ENCODE measurements at regions not wholly inside any gene's neighbourhood (a gene's known extent, or its start where the extent isn't known, plus 50 kb on each side); places are given as distances from the start of the nearest gene placed in this dataset.

DNA sequence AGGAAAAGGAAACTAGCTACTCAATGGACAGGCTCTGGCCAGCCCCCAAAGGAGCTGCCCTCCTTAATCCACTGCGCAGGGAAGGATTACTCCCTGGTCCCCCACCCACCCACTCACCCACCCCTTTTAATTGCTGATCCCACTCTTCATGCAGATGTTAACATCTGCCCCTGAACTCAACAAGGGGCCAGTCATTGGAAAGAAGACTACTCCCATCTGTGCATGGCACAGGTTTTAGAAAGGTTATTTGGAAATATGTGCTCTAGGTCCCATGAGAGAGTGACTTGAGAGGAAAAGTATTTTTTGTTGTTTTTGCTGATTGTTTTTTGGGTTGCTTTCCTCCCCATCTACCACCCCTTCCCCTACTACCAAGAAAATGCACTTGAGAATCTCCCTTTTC lies 94.4 kb upstream of the FGGY start:
- TF ChIP-seq, protein P1, sequence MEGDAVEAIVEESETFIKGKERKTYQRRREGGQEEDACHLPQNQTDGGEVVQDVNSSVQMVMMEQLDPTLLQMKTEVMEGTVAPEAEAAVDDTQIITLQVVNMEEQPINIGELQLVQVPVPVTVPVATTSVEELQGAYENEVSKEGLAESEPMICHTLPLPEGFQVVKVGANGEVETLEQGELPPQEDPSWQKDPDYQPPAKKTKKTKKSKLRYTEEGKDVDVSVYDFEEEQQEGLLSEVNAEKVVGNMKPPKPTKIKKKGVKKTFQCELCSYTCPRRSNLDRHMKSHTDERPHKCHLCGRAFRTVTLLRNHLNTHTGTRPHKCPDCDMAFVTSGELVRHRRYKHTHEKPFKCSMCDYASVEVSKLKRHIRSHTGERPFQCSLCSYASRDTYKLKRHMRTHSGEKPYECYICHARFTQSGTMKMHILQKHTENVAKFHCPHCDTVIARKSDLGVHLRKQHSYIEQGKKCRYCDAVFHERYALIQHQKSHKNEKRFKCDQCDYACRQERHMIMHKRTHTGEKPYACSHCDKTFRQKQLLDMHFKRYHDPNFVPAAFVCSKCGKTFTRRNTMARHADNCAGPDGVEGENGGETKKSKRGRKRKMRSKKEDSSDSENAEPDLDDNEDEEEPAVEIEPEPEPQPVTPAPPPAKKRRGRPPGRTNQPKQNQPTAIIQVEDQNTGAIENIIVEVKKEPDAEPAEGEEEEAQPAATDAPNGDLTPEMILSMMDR (IDR thresholded peaks at IDR 0.05), result no peak

DNA sequence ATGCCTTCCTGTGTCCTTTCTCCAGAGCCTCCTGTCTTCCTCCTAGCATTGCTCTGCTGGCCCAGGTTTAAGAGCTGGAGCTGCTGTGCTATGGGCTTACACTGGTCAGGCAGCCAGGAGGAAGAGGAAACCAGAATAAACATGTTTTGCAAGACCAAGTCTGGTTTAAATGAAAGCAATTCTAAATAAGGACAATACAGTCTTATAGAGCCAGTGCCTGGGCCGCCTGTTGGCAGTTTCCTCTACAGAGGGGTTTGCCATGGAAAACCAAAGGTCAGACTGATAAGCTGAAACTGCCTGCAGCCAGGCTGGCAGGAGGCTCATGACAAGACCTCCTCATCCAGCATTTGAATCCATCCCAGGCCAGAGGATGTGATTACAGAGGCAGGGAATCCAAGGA lies 92.9 kb upstream of the FGGY start:
- TF ChIP-seq, protein P1 (IDR thresholded peaks at IDR 0.05), result no peak

DNA sequence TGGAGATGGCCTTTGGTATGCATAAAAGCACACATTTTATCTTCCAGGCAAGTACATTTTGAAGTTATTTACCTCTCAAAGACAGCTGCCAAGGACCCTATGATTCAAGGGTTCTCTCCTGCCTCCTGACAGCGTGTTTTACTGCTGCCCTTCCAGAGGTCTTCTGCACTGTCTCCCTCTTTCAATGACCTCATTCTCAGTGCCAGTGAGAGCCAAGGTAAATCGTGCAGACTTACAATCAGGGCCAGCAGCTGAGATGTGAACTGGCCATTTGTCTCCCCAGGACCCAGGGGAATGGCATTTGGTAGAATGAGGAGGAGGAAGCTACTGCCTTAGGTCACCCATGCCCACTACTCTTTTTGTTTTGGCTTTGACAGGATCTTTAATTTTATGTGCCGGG lies 84.2 kb upstream of the FGGY start:
- TF ChIP-seq, protein P1 (IDR thresholded peaks at IDR 0.05), result no peak

DNA sequence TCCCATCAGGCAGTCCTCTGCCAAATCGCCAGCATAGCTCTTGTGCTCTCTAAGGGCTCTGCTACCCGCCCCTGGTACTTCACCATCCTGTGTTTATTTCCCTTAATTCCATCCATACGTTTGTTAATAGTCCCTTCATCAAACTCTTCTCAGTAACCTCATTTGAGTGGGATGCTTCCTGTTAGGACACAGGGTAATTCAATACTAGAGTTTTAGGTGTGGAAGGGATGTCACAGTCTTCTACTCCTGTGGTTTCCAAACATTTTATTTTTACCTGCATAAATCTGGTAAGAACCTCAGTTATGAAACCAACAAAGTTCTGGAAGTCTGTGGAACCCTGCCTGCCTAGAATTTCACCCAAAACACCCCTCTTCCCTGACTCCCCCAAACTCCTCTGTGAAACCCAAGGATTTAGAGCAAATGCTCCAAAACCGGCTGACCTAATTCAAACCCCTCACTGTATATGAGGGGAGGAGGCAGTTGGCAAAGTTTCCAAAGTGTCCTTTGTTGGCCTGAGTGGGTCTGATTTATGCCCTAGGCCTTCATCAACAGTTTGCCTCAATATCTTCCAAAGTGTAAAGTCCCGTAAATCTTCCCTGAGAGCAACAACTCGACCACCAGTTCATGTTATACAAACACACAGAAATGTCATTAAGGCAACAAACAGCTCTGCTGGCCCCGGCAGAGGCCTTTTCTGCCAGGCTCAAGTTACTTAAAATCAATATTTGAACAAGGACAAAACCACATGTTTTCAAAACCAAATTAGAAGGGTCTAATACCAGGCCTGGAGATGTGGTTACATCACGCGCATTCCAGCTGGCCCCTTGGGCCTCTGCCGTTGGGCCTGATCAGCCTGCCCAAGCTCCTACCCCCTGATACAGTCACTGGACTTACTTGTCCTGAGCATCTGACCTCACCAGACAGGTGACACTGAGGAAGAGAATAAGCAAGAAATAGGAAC lies 82.4 kb upstream of the FGGY start:
- TF ChIP-seq, protein P1 (IDR thresholded peaks at IDR 0.05), result no peak

DNA sequence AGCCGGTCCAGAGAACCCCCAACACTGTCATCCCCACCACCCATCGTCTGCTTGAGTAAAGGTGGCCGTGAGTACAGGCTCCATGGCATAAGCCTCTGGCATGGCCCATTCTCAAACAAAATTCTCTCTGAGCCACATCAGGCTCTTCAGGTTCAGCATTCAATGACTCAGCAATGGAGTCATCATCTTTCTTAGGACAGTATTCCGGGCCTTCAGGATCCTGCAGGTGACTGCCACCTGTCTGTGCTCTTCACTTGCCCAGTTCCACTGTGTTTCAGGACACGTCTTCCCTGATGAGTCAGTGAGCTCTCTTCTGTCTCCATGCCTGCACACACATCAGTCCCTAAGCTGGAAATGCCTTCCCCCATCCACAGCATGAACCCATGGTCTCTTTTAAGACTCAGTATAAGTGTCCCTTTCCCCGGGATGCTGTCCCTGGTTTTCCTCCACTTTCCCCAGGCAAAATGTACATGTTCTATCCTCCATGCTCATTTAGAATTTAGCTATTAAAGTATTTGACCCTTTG lies 81.1 kb upstream of the FGGY start:
- TF ChIP-seq, protein P1 (IDR thresholded peaks at IDR 0.05), result no peak

DNA sequence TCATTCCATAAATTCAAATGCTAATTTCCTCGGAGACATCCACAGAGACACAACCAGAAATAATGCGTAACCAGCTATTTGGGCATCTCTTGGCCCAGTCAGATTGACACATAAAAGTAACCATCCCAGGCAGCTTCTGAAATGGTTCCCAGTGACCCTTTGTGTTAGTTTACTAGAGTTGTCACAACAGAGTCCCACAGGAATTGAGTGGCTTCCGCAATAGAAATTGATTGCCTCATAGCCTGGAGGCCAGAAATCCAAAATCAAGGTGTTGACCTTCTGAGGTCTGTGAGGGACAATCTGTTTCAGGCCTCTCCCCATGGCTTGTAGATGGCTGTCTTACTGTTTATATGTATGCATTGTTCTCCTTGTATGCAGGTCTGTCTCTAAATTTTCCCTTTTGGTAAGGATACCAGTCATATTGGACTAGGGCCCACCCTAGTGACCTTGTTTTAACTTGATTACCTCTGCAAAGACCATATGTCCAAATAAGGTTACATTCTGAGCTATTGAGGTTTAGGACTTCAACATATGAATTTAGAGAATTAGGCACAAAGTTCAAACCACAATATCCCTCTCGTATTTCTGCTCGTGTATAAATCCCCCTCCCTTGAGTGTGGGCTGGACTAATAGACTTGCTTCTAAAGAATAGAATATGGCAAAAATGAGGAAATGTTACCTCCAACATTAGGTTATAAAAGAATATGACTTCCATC lies 78.2 kb upstream of the FGGY start:
- TF ChIP-seq, protein P1 (IDR thresholded peaks at IDR 0.05), result no peak

DNA sequence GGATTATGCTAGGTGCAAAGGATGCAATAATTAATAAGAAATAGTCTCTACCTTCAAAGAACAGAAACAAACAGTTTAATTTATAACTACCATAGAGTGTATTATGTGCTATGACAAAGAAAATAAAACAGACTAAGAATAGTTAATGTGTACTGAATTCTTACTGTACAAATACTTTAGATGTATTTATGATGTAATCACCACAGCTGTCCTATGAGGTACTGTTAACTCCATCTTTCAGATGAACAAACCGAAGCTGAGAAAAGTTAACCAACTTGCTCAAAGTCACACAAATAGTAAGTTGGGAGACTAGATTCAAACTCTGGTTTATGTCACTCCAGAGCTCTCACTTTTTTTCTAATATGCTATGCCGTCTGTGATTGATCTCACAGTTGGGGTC lies 77.0 kb upstream of the FGGY start:
- TF ChIP-seq, protein P1 (IDR thresholded peaks at IDR 0.05), result no peak
